ENCODE measurements at regions not wholly inside any gene's neighbourhood (a gene's known extent, or its start where the extent isn't known, plus 50 kb on each side); places are given as distances from the start of the nearest gene placed in this dataset.

DNA sequence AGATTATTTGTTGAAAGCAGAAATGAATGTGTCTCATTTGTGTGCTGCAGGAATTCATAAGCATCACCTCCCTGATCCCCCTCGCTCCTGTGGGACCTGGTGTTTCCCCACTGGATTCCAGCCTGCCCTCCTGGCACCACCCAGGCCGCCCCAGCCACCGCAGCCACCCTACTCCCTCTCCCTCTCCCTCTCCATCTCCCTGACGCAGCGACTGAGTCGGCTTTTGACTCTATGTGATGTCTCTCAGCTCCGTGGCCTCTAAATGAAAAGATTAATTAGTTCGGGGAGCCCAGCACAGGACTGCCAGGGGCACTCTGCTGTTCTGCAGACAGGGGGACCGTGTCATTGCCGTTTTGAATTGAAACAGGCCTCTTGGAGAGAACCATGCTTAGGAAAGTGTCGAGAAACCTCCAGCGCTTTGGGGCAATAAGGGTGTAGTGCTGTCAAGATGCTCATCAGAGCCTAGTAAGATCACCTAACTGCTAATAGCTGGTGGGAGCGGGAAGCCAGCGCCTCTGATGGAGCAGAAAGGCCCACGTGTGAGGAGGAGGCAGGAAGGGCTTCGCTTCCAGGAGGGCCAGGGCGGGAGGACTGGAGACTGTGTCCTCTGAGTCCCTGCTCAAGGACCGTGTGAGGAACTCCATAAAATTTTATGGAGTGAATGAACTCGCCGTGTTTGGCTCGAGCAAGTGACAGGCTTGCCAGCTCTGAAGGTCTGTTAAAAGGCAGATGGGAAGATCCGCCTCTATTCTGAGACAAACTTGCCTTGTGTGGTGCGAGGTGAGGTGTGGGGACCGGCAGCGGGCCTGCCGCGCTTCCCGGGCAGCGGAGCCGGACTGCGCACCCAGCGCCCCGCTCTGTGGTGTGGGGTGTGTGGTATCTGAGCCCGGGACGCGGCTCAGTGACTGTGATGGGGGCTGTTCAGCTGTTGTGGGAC lies 157.4 kb upstream of the C14orf180 start:
- no peak overlapping the region for H3K27ac ChIP-seq

DNA sequence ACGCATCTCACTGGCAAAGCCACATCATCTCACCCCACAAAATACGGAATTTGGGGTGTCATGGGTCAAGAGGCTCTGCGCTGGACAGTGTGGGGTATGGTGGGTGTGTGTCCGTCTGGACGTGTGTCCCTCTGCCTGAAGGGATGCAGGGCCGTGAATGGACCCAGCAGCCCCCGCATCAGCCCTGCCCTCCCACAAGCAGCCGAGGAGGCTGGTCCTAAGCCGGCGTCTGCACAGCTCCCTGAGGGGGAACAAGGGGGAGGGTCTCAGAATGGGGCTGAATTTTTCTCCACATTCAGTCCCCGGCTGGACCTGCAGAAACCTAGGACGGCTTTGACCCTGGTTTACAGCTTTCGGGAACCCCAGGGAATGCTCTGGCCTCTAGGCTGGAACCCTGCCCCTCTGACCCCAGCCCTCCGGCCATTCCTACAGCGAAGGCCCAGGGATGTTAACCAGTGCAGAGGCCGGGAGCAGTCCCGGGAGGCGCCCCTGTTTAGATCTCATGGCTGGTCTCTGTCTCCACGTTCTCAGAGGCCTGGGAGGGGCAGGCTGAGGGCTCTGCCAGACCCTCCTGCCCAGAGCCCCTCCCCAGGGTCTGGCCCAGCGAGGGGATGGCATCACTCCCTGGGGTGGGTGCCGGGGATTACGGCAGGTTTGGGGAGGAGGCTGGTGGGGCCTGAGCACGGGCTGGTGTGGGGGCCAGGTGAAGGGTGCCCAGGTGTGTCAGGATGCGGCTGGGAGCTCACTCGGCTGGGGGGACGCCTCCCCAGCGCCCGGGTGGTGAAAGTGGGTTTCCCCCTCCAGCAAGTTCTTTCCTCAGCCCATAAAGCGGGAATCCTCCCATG lies 156.5 kb upstream of the C14orf180 start:
- H3K27ac ChIP-seq = no peak overlapping the region
- TF ChIP-seq, protein P1, sequence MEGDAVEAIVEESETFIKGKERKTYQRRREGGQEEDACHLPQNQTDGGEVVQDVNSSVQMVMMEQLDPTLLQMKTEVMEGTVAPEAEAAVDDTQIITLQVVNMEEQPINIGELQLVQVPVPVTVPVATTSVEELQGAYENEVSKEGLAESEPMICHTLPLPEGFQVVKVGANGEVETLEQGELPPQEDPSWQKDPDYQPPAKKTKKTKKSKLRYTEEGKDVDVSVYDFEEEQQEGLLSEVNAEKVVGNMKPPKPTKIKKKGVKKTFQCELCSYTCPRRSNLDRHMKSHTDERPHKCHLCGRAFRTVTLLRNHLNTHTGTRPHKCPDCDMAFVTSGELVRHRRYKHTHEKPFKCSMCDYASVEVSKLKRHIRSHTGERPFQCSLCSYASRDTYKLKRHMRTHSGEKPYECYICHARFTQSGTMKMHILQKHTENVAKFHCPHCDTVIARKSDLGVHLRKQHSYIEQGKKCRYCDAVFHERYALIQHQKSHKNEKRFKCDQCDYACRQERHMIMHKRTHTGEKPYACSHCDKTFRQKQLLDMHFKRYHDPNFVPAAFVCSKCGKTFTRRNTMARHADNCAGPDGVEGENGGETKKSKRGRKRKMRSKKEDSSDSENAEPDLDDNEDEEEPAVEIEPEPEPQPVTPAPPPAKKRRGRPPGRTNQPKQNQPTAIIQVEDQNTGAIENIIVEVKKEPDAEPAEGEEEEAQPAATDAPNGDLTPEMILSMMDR (IDR thresholded peaks at IDR 0.05) = no peak
- no peak for TF ChIP-seq ZFX (IDR thresholded peaks at IDR 0.05; ENCODE audit: borderline replicate concordance)

More for the DNA sequence above, 157.4 kb upstream of the C14orf180 start:
- no peak for TF ChIP-seq ZFX (IDR thresholded peaks at IDR 0.05; ENCODE audit: borderline replicate concordance)
- TF ChIP-seq, protein P1 (IDR thresholded peaks at IDR 0.05) = no peak

DNA sequence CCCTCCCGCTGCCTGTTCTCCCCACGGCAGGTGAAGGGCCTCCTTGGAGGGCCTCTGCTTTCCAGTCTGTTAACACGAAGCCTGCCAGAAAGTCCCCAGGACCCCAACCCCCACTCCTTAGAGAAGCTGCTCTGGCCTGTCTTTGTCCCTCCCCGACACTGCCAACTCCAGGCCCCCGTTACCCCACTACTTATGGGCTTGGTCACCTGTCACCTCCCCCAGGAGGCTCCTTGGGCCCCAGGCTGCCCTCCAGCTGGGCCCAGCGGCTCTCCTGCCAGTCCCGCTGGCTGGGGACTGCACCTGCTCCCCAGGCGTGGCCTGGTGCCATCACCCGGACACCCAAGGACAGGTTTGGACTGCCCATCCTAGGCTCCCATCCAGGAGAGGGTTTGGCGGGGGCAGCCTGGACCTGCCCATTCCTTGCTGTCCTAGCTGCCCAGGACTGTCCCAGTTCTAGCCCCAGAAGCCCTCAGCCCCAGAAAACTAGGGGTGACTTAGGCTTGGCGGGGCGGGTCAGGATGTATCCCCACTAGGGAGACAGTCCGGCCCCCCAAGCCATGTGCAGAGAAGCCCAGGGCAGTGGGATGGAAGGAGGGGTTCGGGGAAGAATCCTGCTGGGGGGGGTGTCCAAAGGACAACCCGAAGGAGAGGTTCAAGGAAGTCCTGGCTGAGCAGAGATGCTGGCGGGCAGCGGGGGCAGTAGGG lies 155.7 kb upstream of the C14orf180 start:
- no peak overlapping the region for H3K27ac ChIP-seq
- TF ChIP-seq, protein P1 (IDR thresholded peaks at IDR 0.05) = no peak
- TF ChIP-seq ZFX (IDR thresholded peaks at IDR 0.05; ENCODE audit: borderline replicate concordance) = no peak

DNA sequence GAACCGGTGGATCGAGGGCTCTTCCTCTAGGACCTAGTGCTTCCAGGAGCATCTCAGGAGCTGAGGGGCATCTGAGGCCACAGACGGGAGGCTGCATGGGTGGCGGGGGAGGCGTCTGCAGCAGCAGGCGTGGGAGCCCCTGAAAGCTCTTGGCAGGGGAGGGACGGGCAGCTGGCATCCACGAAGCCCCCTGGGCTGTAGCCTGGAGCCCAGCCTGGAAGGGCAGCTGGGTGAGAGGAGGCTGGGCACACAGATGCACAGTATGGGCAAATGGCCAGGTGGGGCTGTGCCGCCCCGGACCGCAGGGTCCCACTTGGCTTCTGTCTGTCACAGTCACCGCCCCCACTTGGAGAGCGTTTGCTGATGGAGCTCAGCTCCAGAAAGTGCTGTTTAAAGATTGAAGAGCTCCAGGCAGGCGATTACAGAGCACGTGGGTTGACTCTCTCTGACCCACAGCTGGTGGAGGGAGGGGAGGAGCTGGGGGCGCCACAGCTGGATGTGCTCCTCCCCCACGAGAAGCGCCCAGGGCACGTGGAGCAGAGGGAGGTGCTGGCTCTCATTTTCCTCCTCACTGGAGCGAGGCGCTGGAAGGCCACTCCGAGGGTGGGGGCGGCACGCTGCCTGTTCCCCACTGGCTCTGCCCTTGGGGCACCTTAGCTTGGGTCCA lies 155.0 kb upstream of the C14orf180 start:
- TF ChIP-seq, protein P1 (IDR thresholded peaks at IDR 0.05) = no peak
- TF ChIP-seq ZFX (IDR thresholded peaks at IDR 0.05; ENCODE audit: borderline replicate concordance) = no peak
- no peak overlapping the region for H3K27ac ChIP-seq

DNA sequence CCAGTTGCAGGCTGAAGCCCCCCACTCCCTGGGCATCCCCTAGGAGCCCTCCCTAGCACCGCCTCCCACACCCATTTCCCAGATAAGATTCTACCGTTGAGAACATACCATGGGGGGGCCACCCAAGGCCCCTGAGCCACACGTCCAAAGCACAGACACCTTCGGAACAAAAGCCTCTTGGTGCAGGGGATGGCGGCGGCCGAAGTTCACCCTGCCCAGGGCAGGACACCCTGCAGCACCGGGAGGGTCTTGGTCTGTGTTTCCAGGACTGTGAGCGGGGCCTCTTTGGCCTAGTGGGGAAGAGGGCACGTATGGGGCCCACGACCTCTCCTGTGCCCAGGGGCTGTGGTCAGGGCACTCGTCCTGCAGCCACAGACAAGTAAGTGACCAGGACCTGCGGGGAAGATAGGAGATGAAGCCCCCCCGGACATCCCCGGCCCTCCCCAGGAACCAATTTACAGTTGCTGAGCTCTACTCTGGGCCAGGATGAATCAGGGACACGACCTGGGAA lies 154.3 kb upstream of the C14orf180 start:
- no peak overlapping the region for H3K27ac ChIP-seq
- no peak for TF ChIP-seq ZFX (IDR thresholded peaks at IDR 0.05; ENCODE audit: borderline replicate concordance)
- TF ChIP-seq, protein P1 (IDR thresholded peaks at IDR 0.05) = no peak

Data from 22Rv1 (cell line).